HG03521 (cell line): ENCODE measurements at regions not wholly inside any gene's neighbourhood (a gene's known extent, or its start where the extent isn't known, plus 50 kb on each side); places are given as distances from the start of the nearest gene placed in this dataset.

Experiments used
- ATAC-seq: cut with Tn5 transposase; IDR thresholded peaks from one replicate; pipeline ENCODE4 v1.9.1; 2021; ENCODE audit warnings: mild to moderate bottlenecking, moderate library complexity; ENCODE audit not compliant: unreplicated experiment

GRCh38 chr10:131762789-131763696 lies 137.8 kb upstream of the PPP2R2D start:
- ATAC-seq = no peak

DNA sequence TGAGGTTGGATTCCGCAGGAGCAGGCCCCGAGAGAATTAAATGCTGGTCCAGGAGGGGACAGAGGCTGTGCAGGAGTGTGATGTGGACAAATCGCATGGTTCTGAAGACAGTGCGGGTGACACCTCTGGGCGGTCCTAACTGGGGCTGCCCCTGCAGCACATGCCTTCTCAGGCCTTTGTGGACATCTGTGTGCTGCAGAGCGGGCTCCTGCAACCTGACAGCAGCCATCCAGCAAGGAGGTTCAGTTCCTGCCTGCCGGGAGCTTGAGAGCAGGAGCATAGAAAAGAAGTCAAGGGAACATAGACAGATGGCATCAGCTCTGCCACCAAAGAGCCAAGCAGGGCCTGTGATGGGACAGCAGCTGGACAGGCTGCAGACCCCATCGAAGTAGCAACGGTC lies 135.9 kb upstream of the PPP2R2D start:
- no peak for ATAC-seq

DNA sequence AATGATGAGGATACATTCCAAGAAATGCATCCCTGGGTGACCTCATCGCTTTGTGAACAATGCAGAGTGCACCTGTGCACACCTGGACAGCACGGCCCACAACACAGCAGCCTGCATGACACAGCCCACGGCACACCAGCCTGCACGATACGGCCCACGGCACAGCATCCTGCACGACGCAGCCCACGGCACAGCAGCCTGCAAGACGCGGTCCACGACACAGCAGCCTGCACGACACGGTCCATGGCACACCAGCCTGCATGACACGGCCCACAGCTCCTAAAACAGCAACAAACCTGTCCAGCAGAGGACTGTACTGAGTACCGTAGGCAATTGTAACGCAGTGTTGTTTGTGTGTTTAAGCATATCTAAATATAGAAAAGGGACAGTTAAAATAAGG lies 134.7 kb upstream of the PPP2R2D start:
- no peak for ATAC-seq

- ATAC-seq = no peak
Measured at GRCh38 chr10:131767716-131768115, 133.1 kb upstream of the PPP2R2D start.

DNA sequence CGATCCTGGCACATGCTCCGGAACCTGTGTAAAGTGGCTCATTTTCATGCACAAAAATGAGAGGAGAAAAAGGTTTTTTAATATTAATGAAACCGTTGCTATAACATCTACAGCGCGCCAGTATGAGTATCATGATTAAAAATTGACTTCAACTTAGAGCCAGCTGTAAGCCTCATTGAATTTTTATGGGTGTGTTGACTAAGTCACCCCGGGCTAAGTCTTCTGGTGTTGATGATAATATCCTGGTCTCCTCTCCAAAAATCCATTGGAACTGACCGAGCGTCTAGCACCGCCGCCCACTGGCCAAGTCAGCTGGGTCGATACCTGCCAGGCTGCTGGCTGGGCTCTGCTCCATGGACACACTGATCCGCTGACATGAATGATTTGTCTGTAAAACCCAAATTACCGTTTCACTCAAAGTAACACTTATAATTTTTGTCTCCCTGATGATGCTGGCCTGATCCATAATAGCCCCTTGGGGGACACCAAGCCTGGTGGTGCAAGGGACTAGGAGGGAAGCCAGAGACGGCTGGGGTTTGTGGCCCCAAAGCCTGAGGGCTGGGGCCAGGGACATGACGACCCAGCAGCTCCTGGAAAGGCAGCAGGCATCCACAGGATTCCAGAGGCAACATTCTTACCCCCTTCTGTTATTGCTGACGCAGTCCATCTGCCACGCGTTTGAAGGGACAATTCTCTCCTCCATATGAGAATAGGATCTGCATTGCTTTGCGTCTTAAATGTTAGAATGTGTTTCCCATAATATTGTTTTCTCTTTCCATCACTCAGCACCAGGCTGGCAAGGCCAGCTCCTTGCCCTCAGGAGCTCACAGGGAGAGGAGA lies 131.0 kb upstream of the PPP2R2D start:
- ATAC-seq = no peak

DNA sequence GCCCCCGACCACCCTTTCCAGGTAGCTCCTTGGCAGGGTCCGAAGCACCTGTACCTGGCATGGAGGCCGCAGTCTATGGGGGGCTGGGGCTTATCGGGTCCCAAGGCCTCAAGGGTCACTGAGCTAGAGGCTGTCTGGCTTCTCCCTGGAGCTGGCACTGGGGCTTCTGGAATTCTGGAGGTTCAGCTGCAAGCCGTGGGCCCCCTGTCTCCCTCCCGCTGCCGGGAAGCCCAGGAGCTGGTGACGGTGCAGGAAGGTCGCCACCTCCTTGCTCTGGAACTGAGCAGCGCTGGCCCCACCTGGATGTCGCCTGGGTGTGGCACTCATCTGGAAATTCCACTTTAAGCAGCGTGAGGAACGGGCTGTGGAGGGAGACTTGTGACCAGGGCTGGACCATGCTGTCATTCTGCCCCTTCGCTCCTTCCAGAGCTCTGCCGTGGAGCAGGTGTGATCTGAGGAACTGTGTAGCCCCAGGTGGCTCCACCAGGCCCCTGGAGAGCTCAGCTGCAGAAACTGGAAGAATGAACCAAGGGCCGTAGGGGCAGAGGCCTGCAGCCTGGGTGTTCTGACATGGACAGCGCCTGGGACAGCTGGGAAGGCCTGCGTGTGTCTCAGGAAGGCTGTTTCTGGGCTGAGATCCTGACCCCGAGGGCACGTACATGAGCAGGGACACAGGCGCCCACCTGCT lies 129.7 kb upstream of the PPP2R2D start:
- ATAC-seq = no peak

DNA sequence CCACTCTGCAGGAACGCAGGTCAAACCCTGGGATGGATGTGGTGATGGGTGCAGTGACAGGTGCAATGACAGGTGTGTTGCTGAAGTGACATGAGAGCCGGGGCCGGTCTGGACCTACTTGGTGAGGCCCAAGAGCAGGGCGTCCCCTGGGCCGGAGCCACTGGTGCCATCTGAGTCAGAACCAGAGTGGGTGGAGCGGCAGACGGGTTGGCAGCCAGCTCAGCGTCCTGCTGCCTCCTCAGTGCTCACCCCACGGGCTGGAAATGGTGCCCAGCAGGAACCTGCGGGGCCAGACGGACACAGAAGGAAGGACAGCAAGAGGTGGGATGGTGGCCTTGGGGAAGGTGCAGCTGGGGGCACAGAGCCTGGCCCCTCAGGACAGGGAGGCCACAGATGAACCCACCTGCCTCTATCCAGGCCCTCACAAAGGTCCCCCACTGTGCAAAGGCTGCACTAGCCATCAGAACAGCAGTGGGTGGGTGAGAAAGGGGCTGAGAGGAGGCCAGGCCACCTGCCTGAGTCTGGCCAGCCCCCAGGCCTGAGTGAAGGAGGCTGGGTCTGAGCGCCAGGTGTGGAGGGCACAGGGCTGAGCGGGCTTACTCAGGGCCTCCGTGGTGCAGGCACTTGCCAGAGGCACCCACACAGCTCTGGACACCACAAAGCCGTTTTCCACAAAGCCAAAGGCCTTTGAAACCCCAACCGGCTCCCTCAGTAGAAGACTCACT lies 129.0 kb upstream of the PPP2R2D start:
- ATAC-seq = no peak

DNA sequence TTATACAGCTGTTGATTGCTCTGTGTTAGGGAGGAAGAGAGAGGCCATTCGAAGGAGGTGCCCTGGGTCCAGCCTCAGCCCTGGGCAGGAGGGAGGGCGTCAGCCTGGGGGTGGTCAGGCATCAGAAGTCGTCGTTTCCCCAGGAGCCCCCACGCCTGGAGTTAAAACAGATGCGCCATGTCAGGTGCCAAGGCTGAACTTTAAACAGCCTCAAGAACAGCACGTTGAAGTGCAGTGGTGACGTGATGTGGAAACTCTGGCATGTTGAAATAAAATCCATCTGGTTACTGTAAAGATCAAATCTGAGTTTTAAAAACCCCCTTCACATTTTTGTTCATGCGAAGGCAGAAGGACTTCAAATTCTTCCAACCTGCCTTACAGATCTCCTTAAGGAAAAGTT lies 128.4 kb upstream of the PPP2R2D start:
- ATAC-seq = no peak

- ATAC-seq = no peak
Measured at GRCh38 chr10:131773370-131774343, 127.2 kb upstream of the PPP2R2D start.

GRCh38 chr10:131774681-131775085 lies 126.1 kb upstream of the PPP2R2D start:
- ATAC-seq = no peak

GRCh38 chr10:131775433-131775832 lies 125.4 kb upstream of the PPP2R2D start:
- ATAC-seq = no peak

GRCh38 chr10:131775833-131776232 lies 125.0 kb upstream of the PPP2R2D start:
- ATAC-seq = no peak

- no peak for ATAC-seq
Measured at GRCh38 chr10:131776496-131776895, 124.3 kb upstream of the PPP2R2D start.

DNA sequence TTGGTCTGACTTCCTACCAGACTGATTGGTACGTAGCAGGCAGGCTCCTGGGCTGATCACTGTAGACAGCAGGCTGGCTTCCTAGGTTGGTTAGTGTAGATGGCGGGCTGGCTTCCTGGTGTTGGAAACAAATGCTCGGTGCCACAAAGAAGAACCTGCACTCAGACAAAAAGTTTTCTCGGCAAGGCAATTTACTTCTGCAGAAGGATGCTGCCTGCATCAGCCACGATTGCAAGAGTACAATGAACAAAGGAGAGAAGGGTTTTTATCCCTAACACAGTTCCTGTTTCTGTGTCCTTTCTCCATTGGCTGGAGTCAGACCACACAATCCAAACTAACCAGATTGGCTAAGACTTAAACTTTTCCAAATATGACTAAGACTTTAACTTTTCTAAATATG lies 123.6 kb upstream of the PPP2R2D start:
- no peak for ATAC-seq

DNA sequence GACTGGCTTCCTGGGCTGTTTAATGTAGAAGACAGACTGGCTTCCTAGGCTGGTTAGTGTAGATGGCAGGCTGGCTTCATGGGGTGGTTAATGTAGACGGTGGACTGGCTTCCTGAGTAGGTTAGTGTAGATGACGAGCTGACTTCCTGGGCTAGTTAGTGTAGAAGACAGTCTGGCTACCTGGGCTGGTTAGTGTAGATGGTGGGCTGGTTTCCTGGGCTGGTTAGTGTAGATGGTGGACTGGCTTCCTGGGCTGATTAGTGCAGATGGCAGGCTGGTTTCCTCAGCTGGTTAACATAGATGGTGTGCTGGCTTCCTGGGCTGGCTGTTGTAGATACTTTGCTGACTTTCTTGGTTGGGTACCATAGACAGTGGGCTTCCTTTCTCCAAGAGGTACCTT lies 122.9 kb upstream of the PPP2R2D start:
- ATAC-seq = no peak

DNA sequence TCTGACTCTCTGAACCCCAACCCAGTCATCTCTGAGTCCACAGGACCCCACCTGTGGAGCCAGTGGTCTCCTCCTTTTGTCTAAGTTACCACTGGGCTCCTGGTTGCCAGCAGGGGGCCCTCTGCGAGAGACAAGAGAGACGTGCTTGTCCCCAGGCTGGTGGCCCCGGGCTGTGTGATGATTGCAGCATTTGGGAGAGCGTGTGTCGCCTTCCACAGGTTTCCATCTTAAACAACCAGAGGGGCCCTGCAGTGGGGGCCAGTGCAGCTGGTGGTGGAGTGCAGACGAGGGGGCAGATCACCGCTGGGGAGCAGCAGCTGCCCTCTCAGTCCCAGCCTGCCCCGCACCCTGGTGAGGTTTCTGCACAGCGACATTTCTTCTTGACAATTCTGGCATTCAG lies 122.4 kb upstream of the PPP2R2D start:
- ATAC-seq = no peak

GRCh38 chr10:131778842-131779241 lies 122.0 kb upstream of the PPP2R2D start:
- ATAC-seq = no peak

GRCh38 chr10:131779661-131780394 lies 121.0 kb upstream of the PPP2R2D start:
- ATAC-seq = no peak

DNA sequence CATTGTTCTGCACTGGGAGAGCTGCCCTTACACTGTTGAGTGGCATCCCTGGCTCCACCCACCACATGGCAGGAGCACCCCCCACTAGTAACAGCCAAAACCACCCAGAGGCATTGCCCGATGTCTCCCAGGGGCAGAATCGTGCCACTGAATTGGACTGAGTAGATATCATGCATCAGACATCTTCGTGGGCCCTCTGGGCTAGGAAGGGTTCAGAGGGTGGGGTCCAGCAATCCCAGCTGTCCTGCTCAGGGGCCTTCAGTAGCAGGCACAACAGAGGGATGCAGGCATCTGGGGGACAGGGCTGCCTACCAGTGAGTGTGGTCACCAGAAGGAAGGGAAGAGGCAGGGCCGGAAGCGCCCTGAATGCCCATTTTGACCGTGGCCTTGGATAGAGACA lies 119.7 kb upstream of the PPP2R2D start:
- no peak for ATAC-seq
